GM12874 (cell line): ENCODE measurements at regions not wholly inside any gene's neighbourhood (a gene's known extent, or its start where the extent isn't known, plus 50 kb on each side); places are given as distances from the start of the nearest gene placed in this dataset.

Experiments used
- CTCF ChIP-seq: IDR thresholded peaks from 2 replicates; pipeline ENCODE4 v1.5.1; 2011; ENCODE audit warnings: low read depth, mild to moderate bottlenecking, control low read depth, low read length, moderate library complexity; ENCODE audit not compliant: insufficient read depth

- TF ChIP-seq CTCF = no peak
Observed at GRCh38 chr1:209400351-209401220, 182.9 kb upstream of the CAMK1G start.

DNA sequence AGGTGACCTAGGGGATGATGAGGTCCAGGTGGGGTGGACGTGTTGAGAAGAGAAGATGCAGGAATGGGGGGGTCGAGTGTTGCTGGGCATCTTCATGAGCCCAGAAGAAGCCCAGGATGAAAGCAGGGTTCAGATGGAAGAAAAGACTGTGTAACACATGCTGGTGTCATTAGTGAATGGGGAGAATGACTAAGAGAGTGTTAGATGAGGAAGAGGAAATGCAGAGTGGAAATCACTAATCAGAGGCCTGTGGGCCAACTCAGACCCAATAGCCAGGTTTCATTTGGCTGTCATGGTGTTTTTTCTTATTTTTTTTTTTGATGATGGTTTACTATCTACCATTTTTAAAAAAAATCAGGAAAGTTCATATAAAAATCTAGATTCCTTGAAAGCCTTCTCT is 180.8 kb upstream of the CAMK1G start:
- no peak for TF ChIP-seq CTCF

DNA sequence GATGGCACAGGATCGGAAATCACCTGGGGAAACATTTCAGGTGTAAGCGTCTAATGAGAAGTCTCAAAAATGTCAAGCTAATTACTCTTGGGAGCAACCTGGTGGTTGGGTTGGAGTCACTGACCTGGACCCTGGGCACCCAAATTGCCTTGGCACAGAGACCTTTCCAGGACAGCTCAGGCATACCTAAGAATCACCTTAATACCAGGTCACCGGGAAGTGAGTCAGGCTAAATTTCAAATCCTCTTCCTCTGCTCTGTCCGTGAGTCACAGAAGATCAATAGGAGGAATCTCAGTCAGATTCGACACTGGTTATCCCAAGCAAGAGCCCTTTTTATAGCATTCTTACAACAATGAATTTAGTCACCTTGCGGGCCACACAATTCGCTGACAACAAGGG is 179.6 kb upstream of the CAMK1G start:
- no peak for TF ChIP-seq CTCF

GRCh38 chr1:209404577-209404976 is 178.9 kb upstream of the CAMK1G start:
- TF ChIP-seq CTCF = no peak

GRCh38 chr1:209405183-209405814 is 178.2 kb upstream of the CAMK1G start:
- no peak for TF ChIP-seq CTCF

DNA sequence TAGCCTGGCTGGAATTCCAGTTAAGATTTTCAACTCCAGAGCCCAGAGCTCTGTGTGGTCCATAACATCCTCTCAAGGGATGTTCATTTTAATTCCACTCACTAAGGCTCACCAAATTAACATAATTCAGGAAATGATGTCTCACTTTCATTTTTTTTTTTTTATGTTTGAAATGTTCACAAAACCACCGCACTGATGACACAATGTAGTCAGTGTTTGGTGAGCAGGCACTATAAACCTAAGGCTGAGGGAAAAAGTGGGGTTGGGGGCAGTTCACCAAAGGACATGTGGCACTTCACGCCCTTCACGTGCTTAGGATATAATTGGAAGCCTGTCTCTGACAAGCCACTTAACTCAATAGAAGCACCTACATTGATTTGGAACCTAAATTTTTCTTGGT is 177.3 kb upstream of the CAMK1G start:
- TF ChIP-seq CTCF = no peak

DNA sequence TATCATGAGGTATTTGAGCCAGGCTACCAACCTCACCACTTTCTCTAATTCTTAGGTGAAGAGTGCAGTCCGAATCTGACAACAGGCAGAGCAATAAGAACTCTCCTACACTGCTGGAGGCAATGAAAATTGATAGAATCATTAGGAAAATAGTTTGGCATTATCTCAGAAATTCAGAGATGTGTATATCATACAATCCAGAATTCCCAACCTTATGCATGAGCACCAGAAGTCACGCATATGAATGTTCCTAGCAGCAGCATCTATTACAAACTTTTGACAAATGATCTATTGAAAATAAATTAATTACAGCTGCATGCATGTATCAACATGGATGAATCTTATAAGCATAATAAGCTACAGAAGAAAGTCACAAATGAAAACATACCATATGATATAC is 176.9 kb upstream of the CAMK1G start:
- TF ChIP-seq CTCF = no peak
